Gastroesophageal sphincter (tissue), 3 donors: ENCODE measurements at regions not wholly inside any gene's neighbourhood (a gene's known extent, or its start where the extent isn't known, plus 50 kb on each side); places are given as distances from the start of the nearest gene placed in this dataset.

Experiments used
- EP300 ChIP-seq: sonication (generic); formaldehyde crosslinking; IDR thresholded peaks from one replicate; pipeline ENCODE4 v1.6.1; 2017; ENCODE audit warnings: antibody characterized with exemption, mild to moderate bottlenecking
- POLR2A ChIP-seq, 2 donors: fragments of 450-650 bp; IDR thresholded peaks; one replicate each; pipeline ENCODE4 v1.6.1; 2017; ENCODE audit warnings: antibody characterized with exemption in 2 of 2, mild to moderate bottlenecking in 2 of 2, moderate library complexity in 1 of 2
- POLR2AphosphoS5 ChIP-seq: sonication (generic); formaldehyde crosslinking; IDR thresholded peaks from one replicate; pipeline ENCODE4 v1.6.1; 2017; ENCODE audit warnings: antibody characterized with exemption
- TF ChIP-seq, protein P1 (sequence below), 4 experiments: fragments of 200-600 bp in 2 of 4; fragments of 450-650 bp in 2 of 4; sonication (generic) in 1 of 4; IDR thresholded peaks; one replicate each; pipeline ENCODE4 v1.5.1; 2017 to 2019; ENCODE audit warnings: antibody characterized with exemption in 4 of 4, mild to moderate bottlenecking in 2 of 4, moderate library complexity in 2 of 4

DNA sequence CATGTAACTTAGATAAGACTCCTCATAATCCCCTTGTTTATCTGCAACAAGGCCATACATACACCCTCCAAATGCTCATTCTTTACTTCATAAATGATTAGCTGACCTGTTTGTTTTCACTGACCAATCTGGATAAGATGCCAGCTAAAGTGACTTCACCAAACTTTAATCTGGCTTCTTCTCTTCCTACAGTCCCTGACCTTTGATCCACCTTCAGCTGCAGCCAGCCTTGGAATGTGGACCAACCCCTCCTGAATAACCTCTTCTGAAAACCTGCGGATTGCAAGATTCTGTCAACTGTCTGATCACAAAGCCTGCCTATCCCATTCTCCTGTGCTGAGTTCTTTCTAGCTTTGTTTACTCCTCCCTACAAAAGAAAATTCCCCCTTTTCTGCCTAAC is 476.8 kb downstream of the LRRC70 start:
- TF ChIP-seq, protein P1, sequence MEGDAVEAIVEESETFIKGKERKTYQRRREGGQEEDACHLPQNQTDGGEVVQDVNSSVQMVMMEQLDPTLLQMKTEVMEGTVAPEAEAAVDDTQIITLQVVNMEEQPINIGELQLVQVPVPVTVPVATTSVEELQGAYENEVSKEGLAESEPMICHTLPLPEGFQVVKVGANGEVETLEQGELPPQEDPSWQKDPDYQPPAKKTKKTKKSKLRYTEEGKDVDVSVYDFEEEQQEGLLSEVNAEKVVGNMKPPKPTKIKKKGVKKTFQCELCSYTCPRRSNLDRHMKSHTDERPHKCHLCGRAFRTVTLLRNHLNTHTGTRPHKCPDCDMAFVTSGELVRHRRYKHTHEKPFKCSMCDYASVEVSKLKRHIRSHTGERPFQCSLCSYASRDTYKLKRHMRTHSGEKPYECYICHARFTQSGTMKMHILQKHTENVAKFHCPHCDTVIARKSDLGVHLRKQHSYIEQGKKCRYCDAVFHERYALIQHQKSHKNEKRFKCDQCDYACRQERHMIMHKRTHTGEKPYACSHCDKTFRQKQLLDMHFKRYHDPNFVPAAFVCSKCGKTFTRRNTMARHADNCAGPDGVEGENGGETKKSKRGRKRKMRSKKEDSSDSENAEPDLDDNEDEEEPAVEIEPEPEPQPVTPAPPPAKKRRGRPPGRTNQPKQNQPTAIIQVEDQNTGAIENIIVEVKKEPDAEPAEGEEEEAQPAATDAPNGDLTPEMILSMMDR (IDR thresholded peaks at IDR 0.05): no peak
- no peak for TF ChIP-seq POLR2A (IDR thresholded peaks at IDR 0.05)
- no peak for TF ChIP-seq POLR2AphosphoS5
- no peak for TF ChIP-seq EP300
